ENCODE measurements at regions not wholly inside any gene's neighbourhood (a gene's known extent, or its start where the extent isn't known, plus 50 kb on each side); places are given as distances from the start of the nearest gene placed in this dataset.
"Not testable (repeated sequence)": the region's sequence is repeated elsewhere in the genome, so short reads cannot be mapped to it uniquely, and the experiment has no call there.

DNA sequence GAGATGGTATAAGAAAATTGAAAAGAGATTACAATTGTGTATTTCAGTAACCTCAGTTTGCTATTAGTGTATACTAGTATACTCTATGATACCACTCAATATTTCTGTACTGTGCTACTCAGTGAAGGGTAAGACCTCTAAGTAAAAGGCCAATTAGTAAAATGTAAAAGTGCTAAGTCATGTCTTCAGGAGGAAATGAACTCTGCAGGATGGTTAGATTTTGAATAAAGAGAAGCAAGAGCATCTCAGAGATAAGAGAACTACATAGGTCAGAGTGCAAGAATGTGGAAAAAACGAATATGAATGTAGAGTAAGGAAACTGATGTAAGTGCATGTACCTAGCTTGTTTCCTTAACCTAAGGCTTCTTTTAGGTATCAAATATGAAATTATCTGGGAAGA lies 796.6 kb upstream of the GBE1 start:
- no peak overlapping the region for H3K4me3 ChIP-seq
- intact Hi-C loops (cut with DNase I; ENCODE audit: low total_unique reads) = no loop called here
- no peak for DNase-seq
- TF ChIP-seq POLR2A (IDR thresholded peaks at IDR 0.05) = no peak
- TF ChIP-seq, protein P1, sequence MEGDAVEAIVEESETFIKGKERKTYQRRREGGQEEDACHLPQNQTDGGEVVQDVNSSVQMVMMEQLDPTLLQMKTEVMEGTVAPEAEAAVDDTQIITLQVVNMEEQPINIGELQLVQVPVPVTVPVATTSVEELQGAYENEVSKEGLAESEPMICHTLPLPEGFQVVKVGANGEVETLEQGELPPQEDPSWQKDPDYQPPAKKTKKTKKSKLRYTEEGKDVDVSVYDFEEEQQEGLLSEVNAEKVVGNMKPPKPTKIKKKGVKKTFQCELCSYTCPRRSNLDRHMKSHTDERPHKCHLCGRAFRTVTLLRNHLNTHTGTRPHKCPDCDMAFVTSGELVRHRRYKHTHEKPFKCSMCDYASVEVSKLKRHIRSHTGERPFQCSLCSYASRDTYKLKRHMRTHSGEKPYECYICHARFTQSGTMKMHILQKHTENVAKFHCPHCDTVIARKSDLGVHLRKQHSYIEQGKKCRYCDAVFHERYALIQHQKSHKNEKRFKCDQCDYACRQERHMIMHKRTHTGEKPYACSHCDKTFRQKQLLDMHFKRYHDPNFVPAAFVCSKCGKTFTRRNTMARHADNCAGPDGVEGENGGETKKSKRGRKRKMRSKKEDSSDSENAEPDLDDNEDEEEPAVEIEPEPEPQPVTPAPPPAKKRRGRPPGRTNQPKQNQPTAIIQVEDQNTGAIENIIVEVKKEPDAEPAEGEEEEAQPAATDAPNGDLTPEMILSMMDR (IDR thresholded peaks at IDR 0.05) = no peak
- no peaks in the 10 kb centered on the region for H3K4me1 ChIP-seq
- no peaks in the 10 kb centered on the region for H3K9me3 ChIP-seq
- 50 to 60% methylated on average over 1 of the region's 1 CpG for WGBS, 2 donors
- H3K27me3 ChIP-seq = no peaks in the 10 kb centered on the region
- no peak overlapping the region for H3K27ac ChIP-seq
- H3K36me3 ChIP-seq (ENCODE audit: low read depth, missing control alignments) = no peaks in the 10 kb centered on the region

DNA sequence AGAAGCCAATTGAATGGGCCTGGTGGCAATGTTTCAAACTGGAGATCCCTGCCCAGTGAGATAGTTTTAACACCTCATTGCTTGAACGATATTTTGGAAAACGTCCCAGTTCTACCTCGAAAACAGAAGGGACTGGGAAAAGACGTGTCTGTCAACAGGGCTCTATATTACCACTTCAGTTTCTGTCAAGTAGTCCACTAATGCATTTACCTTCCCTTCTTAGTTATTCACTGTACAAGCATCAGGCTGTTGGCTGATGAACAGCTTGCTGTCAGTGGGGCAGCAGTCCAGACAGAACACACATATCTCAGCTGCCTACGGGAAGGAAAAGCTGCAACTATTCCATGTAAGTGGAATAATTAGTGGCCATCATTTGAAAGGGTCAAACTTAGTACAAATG lies 794.7 kb upstream of the GBE1 start:
- WGBS, 2 donors = 75 to 78% methylated on average over 5 of the region's 5 CpGs
- intact Hi-C loops (cut with DNase I; ENCODE audit: low total_unique reads) = no loop called here
- Histone ChIP-seq H3K4me1 (no peaks in the 10 kb centered on the region), H3K4me3 (no peak overlapping the region), H3K9me3 (no peaks in the 10 kb centered on the region), H3K27ac (no peak overlapping the region), H3K36me3 (ENCODE audit: low read depth, missing control alignments) (no peaks in the 10 kb centered on the region), H3K27me3 (no peaks in the 10 kb centered on the region)
- no peak for DNase-seq
- no peak for TF ChIP-seq POLR2A (IDR thresholded peaks at IDR 0.05)
- TF ChIP-seq, protein P1 (IDR thresholded peaks at IDR 0.05) = no peak

DNA sequence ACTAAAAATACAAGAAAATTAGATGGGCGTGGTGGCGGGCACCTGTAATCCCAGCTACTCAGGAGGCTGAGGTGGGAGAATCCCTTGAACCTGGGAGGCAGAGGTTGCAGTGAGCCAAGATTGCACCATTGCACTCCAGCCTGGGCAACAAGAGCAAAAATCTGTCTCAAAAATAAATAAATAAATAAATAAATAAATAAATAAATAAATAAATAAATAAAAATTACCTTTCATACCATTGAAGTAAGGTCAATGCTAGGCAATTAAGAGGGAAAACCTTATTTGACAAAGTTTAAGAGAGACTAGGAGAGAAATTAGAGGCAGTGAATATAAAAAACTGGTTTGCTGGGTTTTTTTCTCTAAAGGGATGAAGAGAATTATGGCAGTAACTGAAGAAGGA lies 781.1 kb upstream of the GBE1 start:
- H3K9me3 ChIP-seq; intact Hi-C loops (cut with DNase I; ENCODE audit: low total_unique reads); H3K27ac ChIP-seq; H3K27me3 ChIP-seq; H3K36me3 ChIP-seq (ENCODE audit: low read depth, missing control alignments); DNase-seq; H3K4me1 ChIP-seq; H3K4me3 ChIP-seq: not testable (repeated sequence)
- WGBS, 2 donors = 92 to 94% methylated on average over 2 of the region's 2 CpGs

DNA sequence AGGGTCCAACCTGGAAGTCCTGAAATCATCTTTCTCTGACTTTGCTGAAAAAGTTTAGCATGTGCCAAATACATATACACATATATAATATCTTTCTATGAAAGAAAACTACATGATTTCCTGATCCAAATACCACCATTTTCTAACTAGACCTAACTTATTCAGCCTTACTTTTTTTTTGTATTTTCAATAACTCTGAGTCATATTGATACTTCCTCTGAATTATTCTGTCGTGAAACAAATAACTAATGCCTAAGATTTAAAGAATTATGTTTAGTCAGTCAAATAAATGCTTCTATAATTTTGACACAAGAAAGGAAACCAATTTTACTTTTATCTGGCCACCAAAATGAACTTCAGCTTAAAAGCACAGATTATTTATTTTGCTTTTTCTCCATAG lies 760.2 kb upstream of the GBE1 start:
- no peaks in the 10 kb centered on the region for H3K27me3 ChIP-seq
- no peaks in the 10 kb centered on the region for H3K9me3 ChIP-seq
- H3K4me3 ChIP-seq = no peak overlapping the region
- H3K4me1 ChIP-seq = no peaks in the 10 kb centered on the region
- H3K36me3 ChIP-seq (ENCODE audit: low read depth, missing control alignments) = no peaks in the 10 kb centered on the region
- 80 to 90% methylated on average over 1 of the region's 1 CpG for WGBS, 2 donors
- intact Hi-C loops (cut with DNase I; ENCODE audit: low total_unique reads) = no loop called here
- TF ChIP-seq POLR2A (IDR thresholded peaks at IDR 0.05) = no peak
- TF ChIP-seq, protein P1 (IDR thresholded peaks at IDR 0.05) = no peak
- H3K27ac ChIP-seq = no peak overlapping the region
- DNase-seq = no peak

DNA sequence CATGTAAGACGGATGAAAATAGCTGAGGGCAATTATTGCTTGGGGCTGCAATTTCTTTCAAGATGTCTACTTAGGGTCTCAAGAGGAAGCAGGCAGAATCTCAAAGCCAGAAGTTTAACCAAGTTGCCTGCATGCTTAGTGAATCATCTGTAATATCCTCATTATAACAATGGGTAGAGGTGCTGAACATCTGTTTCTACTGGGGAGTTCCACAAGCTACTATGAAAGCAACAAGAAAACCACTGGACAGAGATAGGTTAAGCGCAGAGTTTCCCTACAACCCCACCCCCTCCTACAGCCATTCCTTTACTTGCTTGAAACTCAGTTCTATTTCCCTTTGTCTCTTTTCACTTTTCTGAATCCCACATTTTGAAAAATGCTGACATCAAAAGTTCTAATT lies 759.4 kb upstream of the GBE1 start:
- DNase-seq = no peak
- H3K27ac ChIP-seq = no peak overlapping the region
- H3K4me1 ChIP-seq = no peaks in the 10 kb centered on the region
- 26 to 64% methylated on average over 2 of the region's 2 CpGs for WGBS, 2 donors
- intact Hi-C loops (cut with DNase I; ENCODE audit: low total_unique reads) = no loop called here
- TF ChIP-seq, protein P1 (IDR thresholded peaks at IDR 0.05) = no peak
- TF ChIP-seq POLR2A (IDR thresholded peaks at IDR 0.05) = no peak
- H3K27me3 ChIP-seq = no peaks in the 10 kb centered on the region
- H3K36me3 ChIP-seq (ENCODE audit: low read depth, missing control alignments) = no peaks in the 10 kb centered on the region
- no peak overlapping the region for H3K4me3 ChIP-seq
- H3K9me3 ChIP-seq = no peaks in the 10 kb centered on the region

Measured in testis (tissue), 2 donors.